ENCODE measurements at regions not wholly inside any gene's neighbourhood (a gene's known extent, or its start where the extent isn't known, plus 50 kb on each side); places are given as distances from the start of the nearest gene placed in this dataset.

GRCh38 chr2:120565095-120565460 is 170.6 kb upstream of the GLI2 start:
- no peak for TF ChIP-seq POLR2A (IDR thresholded peaks at IDR 0.05)
- no peak for TF ChIP-seq CTCF (IDR thresholded peaks at IDR 0.05)
- TF ChIP-seq POLR2AphosphoS5 (IDR thresholded peaks at IDR 0.05) = no peak
- TF ChIP-seq EP300 (IDR thresholded peaks at IDR 0.05) = no peak

Data from gastroesophageal sphincter (tissue), 3 donors.